ENCODE measurements at regions not wholly inside any gene's neighbourhood (a gene's known extent, or its start where the extent isn't known, plus 50 kb on each side); places are given as distances from the start of the nearest gene placed in this dataset.

- H3K4me3 Mint-ChIP-seq (ENCODE audit: unreplicated experiment): no peak overlapping the region
- H3K27ac Mint-ChIP-seq (ENCODE audit: unreplicated experiment): no peak overlapping the region
- no peak for TF ChIP-seq CTCF (IDR thresholded peaks at IDR 0.05)
- no peaks in the 10 kb centered on the region for H3K36me3 Mint-ChIP-seq (ENCODE audit: unreplicated experiment)
- no peak for DNase-seq (ENCODE audit: extremely low spot score, unreplicated experiment)
- H3K9me3 Mint-ChIP-seq (ENCODE audit: unreplicated experiment): no peaks in the 10 kb centered on the region
- peaks cover 4% of the 10 kb centered on the region for H3K27me3 Mint-ChIP-seq (ENCODE audit: unreplicated experiment)
- no peaks in the 10 kb centered on the region for H3K4me1 Mint-ChIP-seq (ENCODE audit: unreplicated experiment)
Observed at GRCh38 chr1:212192261-212192998, 92.8 kb upstream of the PPP2R5A start.

- Mint-ChIP-seq H3K4me3 (ENCODE audit: unreplicated experiment) (no peak overlapping the region), H3K27me3 (ENCODE audit: unreplicated experiment) (peaks cover 4% of the 10 kb centered on the region), H3K36me3 (ENCODE audit: unreplicated experiment) (no peaks in the 10 kb centered on the region), H3K9me3 (ENCODE audit: unreplicated experiment) (no peaks in the 10 kb centered on the region), H3K27ac (ENCODE audit: unreplicated experiment) (no peak overlapping the region), H3K4me1 (ENCODE audit: unreplicated experiment) (no peaks in the 10 kb centered on the region)
- no peak for DNase-seq (ENCODE audit: extremely low spot score, unreplicated experiment)
- TF ChIP-seq CTCF (IDR thresholded peaks at IDR 0.05): no peak
Observed at GRCh38 chr1:212196355-212196754, 88.9 kb upstream of the PPP2R5A start.

- no peaks in the 10 kb centered on the region for H3K36me3 Mint-ChIP-seq (ENCODE audit: unreplicated experiment)
- H3K9me3 Mint-ChIP-seq (ENCODE audit: unreplicated experiment): no peaks in the 10 kb centered on the region
- peaks cover 2% of the 10 kb centered on the region for H3K27me3 Mint-ChIP-seq (ENCODE audit: unreplicated experiment)
- TF ChIP-seq CTCF (IDR thresholded peaks at IDR 0.05): no peak
- DNase-seq (ENCODE audit: extremely low spot score, unreplicated experiment): no peak
- no peaks in the 10 kb centered on the region for H3K4me1 Mint-ChIP-seq (ENCODE audit: unreplicated experiment)
- H3K4me3 Mint-ChIP-seq (ENCODE audit: unreplicated experiment): no peak overlapping the region
- no peak overlapping the region for H3K27ac Mint-ChIP-seq (ENCODE audit: unreplicated experiment)
Observed at GRCh38 chr1:212201461-212201860, 83.7 kb upstream of the PPP2R5A start.

- Mint-ChIP-seq H3K36me3 (ENCODE audit: unreplicated experiment) (no peaks in the 10 kb centered on the region), H3K4me3 (ENCODE audit: unreplicated experiment) (no peak overlapping the region), H3K27me3 (ENCODE audit: unreplicated experiment) (peaks cover 2% of the 10 kb centered on the region), H3K9me3 (ENCODE audit: unreplicated experiment) (no peaks in the 10 kb centered on the region), H3K27ac (ENCODE audit: unreplicated experiment) (no peak overlapping the region), H3K4me1 (ENCODE audit: unreplicated experiment) (no peaks in the 10 kb centered on the region)
- TF ChIP-seq CTCF (IDR thresholded peaks at IDR 0.05): no peak
- DNase-seq (ENCODE audit: extremely low spot score, unreplicated experiment): no peak
Observed at GRCh38 chr1:212203630-212204029, 81.6 kb upstream of the PPP2R5A start.

GRCh38 chr1:212205006-212205405 lies 80.2 kb upstream of the PPP2R5A start:
- H3K9me3 Mint-ChIP-seq (ENCODE audit: unreplicated experiment): no peaks in the 10 kb centered on the region
- no peak overlapping the region for H3K4me3 Mint-ChIP-seq (ENCODE audit: unreplicated experiment)
- TF ChIP-seq CTCF (IDR thresholded peaks at IDR 0.05): no peak
- no peak for DNase-seq (ENCODE audit: extremely low spot score, unreplicated experiment)
- H3K27me3 Mint-ChIP-seq (ENCODE audit: unreplicated experiment): peaks cover 2% of the 10 kb centered on the region
- no peaks in the 10 kb centered on the region for H3K36me3 Mint-ChIP-seq (ENCODE audit: unreplicated experiment)
- H3K4me1 Mint-ChIP-seq (ENCODE audit: unreplicated experiment): no peaks in the 10 kb centered on the region
- H3K27ac Mint-ChIP-seq (ENCODE audit: unreplicated experiment): no peak overlapping the region
